Hippocampal formation (tissue), 2 donors: ENCODE measurements at regions not wholly inside any gene's neighbourhood (a gene's known extent, or its start where the extent isn't known, plus 50 kb on each side); places are given as distances from the start of the nearest gene placed in this dataset.

ENCODE experiments used
- DNase-seq, 2 donors: peaks; one replicate each; lab custom pipeline; 2025; lab: John Stamatoyannopoulos, UW

- DNase-seq = no peak
Observed at GRCh38 chr2:128979182-128979581, 660.5 kb upstream of the HS6ST1 start.

- no peak for DNase-seq
Observed at GRCh38 chr2:128980475-128980874, 661.8 kb upstream of the HS6ST1 start.

DNA sequence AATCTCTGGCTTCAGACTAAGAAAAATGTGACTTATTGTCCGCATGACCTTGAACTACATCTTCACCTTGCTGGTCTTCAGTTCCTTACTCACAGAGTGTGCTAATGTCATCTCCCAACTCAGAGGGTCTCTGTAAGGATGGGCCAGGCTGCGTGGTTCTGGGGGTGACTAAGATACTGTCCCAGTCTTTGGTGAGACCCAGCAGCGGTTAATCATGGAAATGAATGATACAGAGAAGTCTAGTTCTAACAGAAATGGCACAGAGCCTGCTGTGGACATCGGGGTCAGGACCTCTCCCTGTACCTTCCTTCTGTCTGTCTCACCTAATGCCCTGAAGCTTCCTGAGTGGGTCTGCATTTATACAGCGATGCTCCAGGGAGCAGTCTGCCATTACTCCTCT lies 662.7 kb upstream of the HS6ST1 start:
- no peak for DNase-seq

DNA sequence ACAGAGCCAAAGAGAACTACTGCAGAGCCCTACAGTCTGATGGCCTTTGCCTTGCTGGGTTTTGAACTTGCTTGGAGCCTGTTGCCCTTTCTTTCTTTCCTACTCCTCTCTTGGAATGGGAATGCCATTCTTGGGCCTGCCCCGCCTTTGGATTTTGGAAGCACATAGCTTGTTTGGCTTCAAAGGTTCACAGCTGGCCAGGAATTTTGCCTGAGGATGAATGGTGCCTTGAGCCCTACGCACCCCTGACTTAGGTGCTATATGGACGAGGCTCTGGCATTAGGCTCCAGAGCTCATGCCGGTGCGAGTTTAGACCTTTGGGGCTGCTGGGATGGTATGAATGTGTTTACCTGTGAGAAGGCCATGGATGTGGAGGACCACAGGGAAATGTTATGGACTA lies 663.3 kb upstream of the HS6ST1 start:
- no peak for DNase-seq

DNA sequence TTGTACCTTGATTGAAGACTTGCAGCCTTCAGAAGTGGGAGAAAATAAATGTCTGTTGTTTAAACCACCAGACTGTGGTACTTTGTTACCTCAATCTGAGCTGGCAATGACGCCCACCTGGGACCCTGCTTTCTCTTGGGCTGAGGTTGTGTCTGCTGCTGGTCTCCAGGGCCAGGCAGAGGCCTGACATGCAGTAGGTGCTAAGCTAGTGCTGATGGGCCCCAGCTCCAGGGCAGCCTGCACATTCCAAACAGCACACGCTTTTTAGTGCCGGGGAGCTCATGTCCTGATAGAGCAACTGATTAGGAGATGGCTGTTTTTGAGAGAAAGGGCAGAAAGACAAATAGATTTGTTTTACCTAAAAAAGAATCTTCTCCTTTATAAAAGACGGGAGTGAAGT lies 664.0 kb upstream of the HS6ST1 start:
- no peak for DNase-seq

- no peak for DNase-seq
Observed at GRCh38 chr2:128983094-128983493, 664.4 kb upstream of the HS6ST1 start.

DNA sequence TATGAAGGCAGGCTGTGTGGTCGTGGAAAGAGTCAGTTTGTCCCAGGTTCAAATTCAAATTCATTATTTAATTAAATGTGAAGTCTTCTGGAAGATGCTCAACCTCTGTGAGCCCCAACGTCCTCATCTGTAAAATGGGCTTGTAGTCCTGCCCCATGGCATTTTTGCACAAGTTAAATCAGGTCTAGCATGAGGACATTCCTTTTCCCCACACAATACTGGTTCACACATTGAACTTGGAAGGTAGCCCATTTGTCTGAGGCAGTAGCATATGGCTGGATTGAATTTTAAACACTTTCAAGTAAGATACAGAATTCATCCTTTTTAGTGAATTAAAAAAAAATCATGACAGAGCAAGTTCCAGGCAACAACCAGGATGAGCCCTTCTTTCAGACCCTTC lies 665.4 kb upstream of the HS6ST1 start:
- DNase-seq = no peak

DNA sequence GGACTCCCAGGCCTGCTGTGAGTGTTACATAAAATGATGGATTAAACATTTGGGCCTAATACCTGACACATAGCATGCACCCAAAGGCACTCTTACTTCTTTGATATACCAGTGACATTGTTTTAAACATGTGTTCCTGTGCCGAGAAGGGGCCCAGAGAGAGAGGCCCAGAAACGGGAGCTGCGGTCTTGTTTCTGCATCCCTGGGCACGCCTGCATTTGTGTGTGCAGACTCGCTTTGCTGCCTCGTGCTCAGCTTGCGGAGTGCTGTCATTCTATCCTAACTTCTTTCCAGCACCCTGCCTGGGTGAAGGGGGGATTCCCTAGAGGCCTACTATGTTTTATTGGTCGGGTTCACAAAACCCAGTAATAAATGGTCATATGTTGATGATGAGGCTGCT lies 666.2 kb upstream of the HS6ST1 start:
- no peak for DNase-seq

- DNase-seq = peak in 1 of 2 donors; percentile 38
Observed at GRCh38 chr2:128986026-128986715, 667.5 kb upstream of the HS6ST1 start.

DNA sequence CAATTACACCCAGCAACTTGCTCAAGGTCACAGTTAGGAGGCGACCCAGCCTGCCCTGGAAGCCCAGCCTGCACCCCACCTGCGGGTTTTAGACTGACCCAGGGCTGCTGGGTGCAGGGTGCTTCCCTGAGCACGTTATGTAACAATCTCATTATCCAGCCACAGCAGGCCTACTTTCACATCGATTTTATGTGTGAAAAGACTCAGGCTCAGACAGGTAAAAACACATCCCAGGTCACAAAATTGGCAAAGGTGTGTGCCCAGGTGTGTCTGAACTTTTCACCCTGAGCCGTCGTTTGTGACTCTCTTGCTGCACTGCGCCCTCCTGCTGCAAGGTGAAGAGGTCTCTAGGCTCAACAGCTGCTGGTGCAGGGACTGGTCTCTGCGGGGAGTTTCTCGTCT lies 668.2 kb upstream of the HS6ST1 start:
- no peak for DNase-seq

- DNase-seq = no peak
Observed at GRCh38 chr2:128988326-128988725, 669.7 kb upstream of the HS6ST1 start.

DNA sequence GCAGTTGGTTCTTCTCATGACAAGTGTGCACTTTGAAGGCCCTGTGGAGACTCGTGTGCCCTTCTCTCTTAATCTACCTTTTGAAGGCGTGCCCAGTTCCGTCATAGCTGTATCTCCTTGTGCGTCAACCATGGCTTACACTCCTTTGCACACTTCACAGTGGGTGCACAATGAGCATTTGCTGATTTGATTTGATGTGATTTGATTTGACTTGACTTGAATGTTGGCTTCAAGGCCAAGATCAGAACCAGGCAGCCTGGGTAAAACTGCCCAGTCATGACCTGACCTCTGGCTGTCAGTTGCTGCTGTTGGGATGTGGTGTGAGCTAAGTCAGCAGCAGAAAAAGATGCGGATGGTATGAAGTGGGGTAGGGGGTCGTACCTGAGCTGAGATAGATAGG lies 670.3 kb upstream of the HS6ST1 start:
- DNase-seq = no peak

DNA sequence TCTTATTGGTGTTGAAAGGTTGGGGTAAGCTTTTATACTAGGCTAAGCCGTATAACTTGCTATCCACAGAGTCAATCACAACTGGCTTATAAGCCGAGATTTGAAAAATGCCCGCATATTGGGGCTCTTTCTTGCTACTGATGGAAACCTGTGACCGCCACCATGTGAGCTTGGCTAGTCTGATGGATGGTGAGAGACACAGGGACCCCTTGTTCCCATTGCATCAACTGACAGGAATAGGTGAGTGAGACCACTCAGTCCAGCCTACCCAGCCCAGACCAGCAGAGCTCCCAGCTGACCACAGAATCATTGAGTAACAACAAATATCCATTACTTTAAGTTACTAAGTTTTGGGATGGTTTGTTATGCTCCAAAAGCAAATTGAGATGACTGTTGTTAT lies 676.4 kb upstream of the HS6ST1 start:
- no peak for DNase-seq

- DNase-seq = no peak
Observed at GRCh38 chr2:128996078-128996477, 677.4 kb upstream of the HS6ST1 start.

DNA sequence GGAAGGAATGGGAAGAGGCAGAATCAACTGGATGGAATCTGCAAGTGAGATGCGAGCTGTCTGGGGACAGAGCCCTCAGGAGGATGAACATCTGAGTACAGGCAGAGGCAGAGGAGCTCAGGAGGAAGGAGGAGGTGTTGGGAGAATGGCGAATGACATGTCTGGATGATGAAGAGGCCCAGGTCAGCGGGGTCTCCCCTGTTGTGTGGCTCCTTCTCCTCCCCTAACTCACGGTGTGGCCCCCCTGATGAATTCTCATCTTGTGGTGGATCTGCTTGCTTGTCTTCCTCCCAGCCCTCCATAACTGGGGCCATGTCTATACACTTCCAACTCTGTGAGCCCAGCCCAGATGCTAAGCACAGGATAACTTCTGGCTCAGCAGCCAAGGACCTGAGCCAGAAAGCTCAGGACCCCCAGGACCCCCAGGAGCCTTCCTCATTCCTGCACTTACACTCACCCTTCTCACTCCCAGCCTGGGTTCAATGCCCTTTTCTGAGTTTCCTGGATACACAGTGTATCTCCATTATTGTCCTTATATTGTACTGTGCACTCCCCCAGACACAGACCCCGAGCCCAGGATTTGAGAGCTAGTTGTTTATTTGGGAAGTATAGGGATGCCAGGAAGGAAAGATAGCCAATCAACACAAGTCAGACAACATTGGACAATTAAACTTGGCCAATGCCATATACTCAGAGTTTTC lies 678.6 kb upstream of the HS6ST1 start:
- DNase-seq = no peak

DNA sequence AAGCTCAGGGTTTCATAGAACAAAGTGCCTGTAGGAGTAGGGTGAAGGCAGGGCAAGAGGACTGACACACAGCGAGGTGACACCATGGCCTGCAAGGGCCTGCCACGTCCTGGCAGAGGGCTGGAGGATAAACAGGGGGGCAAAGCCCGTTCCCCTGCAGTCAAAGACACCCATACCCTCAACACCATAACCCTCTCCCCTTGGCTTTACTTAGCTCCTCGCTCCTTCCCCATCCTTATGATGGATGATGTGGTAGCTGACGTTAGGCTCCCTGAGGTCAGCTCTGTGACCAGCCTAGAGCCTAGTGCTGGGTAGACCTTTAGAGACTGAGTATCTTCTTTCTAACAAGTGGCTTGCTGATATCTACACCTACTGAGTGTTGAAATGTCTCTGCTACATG lies 683.3 kb upstream of the HS6ST1 start:
- DNase-seq = no peak

- DNase-seq = no peak
Observed at GRCh38 chr2:129002751-129003150, 684.1 kb upstream of the HS6ST1 start.

GRCh38 chr2:129004485-129004884 lies 685.8 kb upstream of the HS6ST1 start:
- no peak for DNase-seq

DNA sequence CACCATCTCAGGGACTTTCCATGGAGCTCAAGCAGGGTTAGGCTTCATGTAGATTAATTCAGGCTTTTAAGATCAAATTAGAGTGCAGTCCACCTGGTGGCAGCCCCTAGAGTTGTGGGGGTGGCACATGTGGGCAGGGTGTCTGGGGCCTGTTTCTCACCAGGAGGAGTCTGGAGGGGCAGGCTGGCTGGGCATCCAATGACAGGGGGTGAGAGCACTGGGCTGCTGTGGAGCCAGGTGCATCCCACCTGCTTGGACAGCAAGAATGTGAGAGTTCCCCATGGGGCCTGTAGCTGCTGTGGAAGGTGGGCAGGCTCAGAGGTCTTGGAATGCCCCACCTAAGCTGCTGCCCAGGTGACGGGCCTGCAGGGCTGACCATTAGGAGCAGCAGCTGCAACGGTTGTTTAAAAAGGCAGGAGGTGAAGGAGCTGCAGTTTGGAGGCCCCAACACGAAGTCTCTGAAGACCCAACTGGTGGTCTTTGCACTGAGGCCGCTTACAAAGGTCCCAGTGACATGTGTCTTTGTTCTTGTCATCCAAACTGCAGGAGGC lies 686.3 kb upstream of the HS6ST1 start:
- DNase-seq = no peak

DNA sequence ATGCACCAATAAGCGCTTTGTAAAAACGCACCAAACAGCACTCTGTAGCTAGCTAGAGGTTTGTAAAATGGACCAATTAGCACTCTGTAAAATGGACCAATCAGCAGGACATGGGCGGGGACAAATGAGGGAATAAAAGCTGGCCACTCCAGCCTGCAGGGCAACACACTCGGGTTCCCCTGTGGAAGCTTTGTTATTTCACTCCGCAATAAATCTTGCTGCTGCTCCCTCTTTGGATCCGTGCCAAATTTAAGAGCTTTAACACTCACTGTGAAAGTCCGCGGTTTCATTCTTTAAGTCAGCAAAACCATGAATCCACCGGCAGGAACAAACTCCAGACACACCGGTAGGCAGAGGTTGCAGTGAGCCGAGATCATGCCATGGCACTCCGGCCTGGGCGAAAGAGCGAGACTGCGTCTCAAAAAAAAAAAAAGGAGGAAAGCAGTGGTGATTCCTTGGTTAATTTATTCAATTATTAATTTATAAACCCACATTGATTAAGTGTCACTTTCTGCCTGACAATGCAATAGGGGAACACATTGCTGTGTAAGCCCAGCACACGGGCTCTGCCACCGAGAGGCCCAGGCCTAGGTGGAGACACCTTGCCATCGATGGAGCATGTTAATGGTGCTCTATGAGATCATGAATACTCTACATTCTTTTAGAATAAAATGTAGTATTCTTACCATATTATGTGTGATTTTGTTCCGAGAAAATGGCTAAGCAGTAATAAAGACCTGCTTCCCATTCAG lies 687.6 kb upstream of the HS6ST1 start:
- no peak for DNase-seq

GRCh38 chr2:129006901-129007300 lies 688.2 kb upstream of the HS6ST1 start:
- DNase-seq = no peak

DNA sequence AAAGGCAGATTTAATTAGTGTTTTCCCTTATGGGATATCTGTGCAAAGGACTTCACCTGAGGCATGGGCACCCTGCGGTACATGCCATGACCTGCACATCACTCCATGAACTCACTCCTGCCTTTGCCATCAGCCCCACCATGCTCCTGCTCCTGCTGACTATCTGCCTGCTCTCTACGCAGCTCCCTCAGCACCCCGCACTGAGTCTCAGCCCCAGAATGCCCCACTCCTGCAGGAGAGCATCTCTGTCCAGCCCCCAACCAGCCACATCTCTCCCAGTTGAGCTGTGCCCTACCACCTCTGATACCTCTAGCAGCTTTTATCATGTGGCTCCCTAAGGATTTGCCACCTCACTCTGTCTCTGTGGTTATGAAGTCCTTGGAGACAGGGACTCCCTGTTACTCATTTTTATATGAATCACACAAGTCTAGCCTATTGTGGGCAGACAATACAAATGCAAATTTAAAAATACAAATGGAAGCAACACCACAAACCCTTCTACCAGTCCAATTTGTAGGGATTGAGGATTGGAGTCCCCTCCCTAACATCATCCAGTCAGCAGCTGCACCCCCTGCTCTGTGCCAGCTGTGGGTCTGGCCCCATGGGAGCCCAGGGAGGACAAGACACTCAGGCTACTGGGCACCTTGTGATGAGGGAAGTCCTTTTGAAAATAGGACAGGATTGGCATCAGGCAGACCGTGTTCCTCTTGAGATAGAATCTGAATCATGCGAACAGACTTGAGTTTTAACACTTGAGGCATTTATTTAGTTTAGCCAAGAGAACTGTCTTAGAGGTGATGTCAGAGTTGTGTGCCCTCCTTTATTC lies 689.6 kb upstream of the HS6ST1 start:
- DNase-seq = no peak
